ENCODE measurements at regions not wholly inside any gene's neighbourhood (a gene's known extent, or its start where the extent isn't known, plus 50 kb on each side); places are given as distances from the start of the nearest gene placed in this dataset.

- 80% methylated on average over 1 of the region's 1 CpG for WGBS
- no peaks in the 10 kb centered on the region for H3K36me3 ChIP-seq (ENCODE audit: control insufficient read depth in 4 of 4, insufficient read depth in 3 of 4, low read depth in 1 of 4, low read length in 3 of 4)
These were observed 90.9 kb upstream of the GRAMD2B start for GRCh38 chr5:126332326-126332725.

More at GRCh38 chr5:126332326-126332725, 90.9 kb upstream of the GRAMD2B start:
- DNase-seq (ENCODE audit: low spot score) = no peak
- H3K9ac ChIP-seq (ENCODE audit: low read depth in 1 of 2, low read length in 2 of 2) = no peak overlapping the region
- H3K27me3 ChIP-seq (ENCODE audit: control insufficient read depth in 4 of 4, insufficient read depth in 4 of 4, low read length in 3 of 4) = no peaks in the 10 kb centered on the region
- no peaks in the 10 kb centered on the region for H3K9me3 ChIP-seq (ENCODE audit: control insufficient read depth in 4 of 4, low read length in 3 of 4)
- H3K4me3 ChIP-seq (ENCODE audit: low read depth in 1 of 3, low read length in 3 of 3) = no peak overlapping the region
- no peak for TF ChIP-seq ATF3 (IDR thresholded peaks at IDR 0.05)
- no peak for TF ChIP-seq FOXA2 (IDR thresholded peaks at IDR 0.05)
- TF ChIP-seq NR2F2 (IDR thresholded peaks at IDR 0.05) = no peak
- no peak for TF ChIP-seq GABPA (IDR thresholded peaks at IDR 0.05 in 1 of 2, conservative IDR thresholded peaks at IDR 0.05 in 1 of 2)
- TF ChIP-seq CTCF (IDR thresholded peaks at IDR 0.05; ENCODE audit: low read depth, low read length, missing input control) = no peak
- TF ChIP-seq SP1 (IDR thresholded peaks at IDR 0.05) = no peak
- no peak for TF ChIP-seq REST (IDR thresholded peaks at IDR 0.05)
- TF ChIP-seq HNF4G (IDR thresholded peaks at IDR 0.05) = no peak
- no peak for TF ChIP-seq YY1 (IDR thresholded peaks at IDR 0.05)
- no peak for TF ChIP-seq EGR1 (IDR thresholded peaks at IDR 0.05; ENCODE audit: low read depth in 2 of 2)
- TF ChIP-seq MAX (IDR thresholded peaks at IDR 0.05) = no peak
- no peak for TF ChIP-seq RAD21 (IDR thresholded peaks at IDR 0.05)
- no peak for TF ChIP-seq JUND (IDR thresholded peaks at IDR 0.05)
- TF ChIP-seq RXRA (IDR thresholded peaks at IDR 0.05) = no peak
- TF ChIP-seq TAF1 (conservative IDR thresholded peaks at IDR 0.05) = no peak
- no peak for TF ChIP-seq ZBTB33 (IDR thresholded peaks at IDR 0.05)
- no peak overlapping the region for H3K27ac ChIP-seq (ENCODE audit: low read depth in 1 of 2, low read length in 2 of 2)
- H3K4me1 ChIP-seq (ENCODE audit: control insufficient read depth in 4 of 4, insufficient read depth in 4 of 4, low read length in 3 of 4) = peaks cover 0 to 7% (median 6%) of the 10 kb centered on the region in 4 donors

Measured in liver (tissue), 8 donors.